IPS-20b (cell line): ENCODE measurements at regions not wholly inside any gene's neighbourhood (a gene's known extent, or its start where the extent isn't known, plus 50 kb on each side); places are given as distances from the start of the nearest gene placed in this dataset.
"Not testable (repeated sequence)": the region's sequence is repeated elsewhere in the genome, so short reads cannot be mapped to it uniquely, and the experiment has no call there.

Experiments
- H3K27ac ChIP-seq: one replicate; pipeline ENCODE4 v1.5.1; 2013; ENCODE audit warnings: low read length
- H3K27me3 ChIP-seq: 2 replicates; pipeline ENCODE4 v1.6.1; 2013; ENCODE audit warnings: mild to moderate bottlenecking, low read length, inconsistent platforms; ENCODE audit not compliant: insufficient read depth
- H3K36me3 ChIP-seq: 2 replicates; pipeline ENCODE4 v1.6.1; 2013; ENCODE audit warnings: low read depth, mild to moderate bottlenecking, inconsistent platforms, low read length, moderate library complexity; ENCODE audit not compliant: insufficient read depth
- H3K4me1 ChIP-seq: 2 replicates; pipeline ENCODE4 v1.6.1; 2013; ENCODE audit warnings: mild to moderate bottlenecking, control low read depth, inconsistent platforms, low read length, moderate library complexity; ENCODE audit not compliant: insufficient read depth
- H3K4me3 ChIP-seq: 2 replicates; pipeline ENCODE4 v1.5.1; 2013; ENCODE audit warnings: mild to moderate bottlenecking, low read length, inconsistent platforms
- H3K9ac ChIP-seq: 2 replicates; pipeline ENCODE4 v1.6.1; 2013; ENCODE audit warnings: low read depth, mild to moderate bottlenecking, inconsistent platforms, low read length, moderate library complexity
- H3K9me3 ChIP-seq: 2 replicates; pipeline ENCODE4 v1.6.1; 2013; ENCODE audit warnings: mild to moderate bottlenecking, low read depth, low read length, inconsistent platforms; ENCODE audit not compliant: insufficient read depth

GRCh38 chr15:53160092-53160704, 370.1 kb upstream of the ONECUT1 start:
- Histone ChIP-seq H3K27me3 (no peaks in the 10 kb centered on the region), H3K27ac (no peak overlapping the region), H3K4me1 (no peaks in the 10 kb centered on the region), H3K9ac (no peak overlapping the region), H3K36me3 (no peaks in the 10 kb centered on the region), H3K4me3 (no peak overlapping the region), H3K9me3 (no peaks in the 10 kb centered on the region)

GRCh38 chr15:53159458-53159857, 369.3 kb upstream of the ONECUT1 start:
- no peaks in the 10 kb centered on the region for H3K27me3 ChIP-seq
- H3K4me3 ChIP-seq = no peak overlapping the region
- no peaks in the 10 kb centered on the region for H3K9me3 ChIP-seq
- no peak overlapping the region for H3K9ac ChIP-seq
- no peaks in the 10 kb centered on the region for H3K4me1 ChIP-seq
- no peaks in the 10 kb centered on the region for H3K36me3 ChIP-seq
- H3K27ac ChIP-seq = no peak overlapping the region

- no peak overlapping the region for H3K27ac ChIP-seq
- no peak overlapping the region for H3K9ac ChIP-seq
- no peaks in the 10 kb centered on the region for H3K36me3 ChIP-seq
- no peaks in the 10 kb centered on the region for H3K4me1 ChIP-seq
- no peaks in the 10 kb centered on the region for H3K9me3 ChIP-seq
- H3K27me3 ChIP-seq = no peaks in the 10 kb centered on the region
- no peak overlapping the region for H3K4me3 ChIP-seq
These were observed 368.9 kb upstream of the ONECUT1 start for GRCh38 chr15:53158995-53159394.

GRCh38 chr15:53133255-53133850, 343.2 kb upstream of the ONECUT1 start:
- H3K9ac ChIP-seq = no peak overlapping the region
- no peaks in the 10 kb centered on the region for H3K9me3 ChIP-seq
- no peaks in the 10 kb centered on the region for H3K36me3 ChIP-seq
- H3K27me3 ChIP-seq = no peaks in the 10 kb centered on the region
- no peak overlapping the region for H3K27ac ChIP-seq
- no peak overlapping the region for H3K4me3 ChIP-seq
- peaks cover 6% of the 10 kb centered on the region; the same call in 1 of the 2 replicates for H3K4me1 ChIP-seq

GRCh38 chr15:53130943-53131342, 340.8 kb upstream of the ONECUT1 start:
- Histone ChIP-seq H3K27ac (no peak overlapping the region), H3K36me3 (no peaks in the 10 kb centered on the region), H3K27me3 (no peaks in the 10 kb centered on the region), H3K9me3 (no peaks in the 10 kb centered on the region), H3K4me1 (peaks cover 6% of the 10 kb centered on the region; the same call in 1 of the 2 replicates), H3K4me3 (no peak overlapping the region), H3K9ac (no peak overlapping the region)

GRCh38 chr15:53129121-53129904, 339.2 kb upstream of the ONECUT1 start:
- no peak overlapping the region for H3K4me3 ChIP-seq
- H3K9me3 ChIP-seq = no peaks in the 10 kb centered on the region
- H3K27ac ChIP-seq = no peak overlapping the region
- H3K4me1 ChIP-seq = peaks cover 6% of the 10 kb centered on the region; the same call in 1 of the 2 replicates
- H3K9ac ChIP-seq = no peak overlapping the region
- no peaks in the 10 kb centered on the region for H3K36me3 ChIP-seq
- H3K27me3 ChIP-seq = no peaks in the 10 kb centered on the region

GRCh38 chr15:53128652-53129051, 338.5 kb upstream of the ONECUT1 start:
- Histone ChIP-seq H3K4me1 (peaks cover 6% of the 10 kb centered on the region; the same call in 1 of the 2 replicates), H3K27me3 (no peaks in the 10 kb centered on the region), H3K4me3 (no peak overlapping the region), H3K36me3 (no peaks in the 10 kb centered on the region), H3K27ac (no peak overlapping the region), H3K9me3 (no peaks in the 10 kb centered on the region), H3K9ac (no peak overlapping the region)

- no peak overlapping the region for H3K9ac ChIP-seq
- H3K4me1 ChIP-seq = peaks cover 6% of the 10 kb centered on the region; the same call in 1 of the 2 replicates
- H3K27me3 ChIP-seq = no peaks in the 10 kb centered on the region
- H3K4me3 ChIP-seq = no peak overlapping the region
- H3K27ac ChIP-seq = no peak overlapping the region
- no peaks in the 10 kb centered on the region for H3K36me3 ChIP-seq
- no peaks in the 10 kb centered on the region for H3K9me3 ChIP-seq
These were observed 336.0 kb upstream of the ONECUT1 start for GRCh38 chr15:53126144-53126543.

GRCh38 chr15:53122818-53123217, 332.7 kb upstream of the ONECUT1 start:
- H3K36me3 ChIP-seq = no peaks in the 10 kb centered on the region
- H3K9ac ChIP-seq = no peak overlapping the region
- no peaks in the 10 kb centered on the region for H3K9me3 ChIP-seq

GRCh38 chr15:53116915-53117314, 326.8 kb upstream of the ONECUT1 start:
- H3K4me1 ChIP-seq, H3K27ac ChIP-seq, H3K9ac ChIP-seq, H3K4me3 ChIP-seq, H3K36me3 ChIP-seq, H3K27me3 ChIP-seq, H3K9me3 ChIP-seq: not testable (repeated sequence)

More at GRCh38 chr15:53122818-53123217, 332.7 kb upstream of the ONECUT1 start:
- no peaks in the 10 kb centered on the region for H3K27me3 ChIP-seq
- H3K4me3 ChIP-seq = no peak overlapping the region
- H3K4me1 ChIP-seq = no peaks in the 10 kb centered on the region
- H3K27ac ChIP-seq = no peak overlapping the region

GRCh38 chr15:53116169-53116568, 326.0 kb upstream of the ONECUT1 start:
- no peaks in the 10 kb centered on the region for H3K9me3 ChIP-seq

GRCh38 chr15:53115563-53115962, 325.4 kb upstream of the ONECUT1 start:
- peaks cover 16% of the 10 kb centered on the region; the same call in 1 of the 2 replicates for H3K4me1 ChIP-seq
- no peaks in the 10 kb centered on the region for H3K36me3 ChIP-seq
- no peak overlapping the region for H3K27ac ChIP-seq
- H3K9ac ChIP-seq = no peak overlapping the region
- H3K4me3 ChIP-seq = no peak overlapping the region
- no peaks in the 10 kb centered on the region for H3K9me3 ChIP-seq
- H3K27me3 ChIP-seq = no peaks in the 10 kb centered on the region

More at GRCh38 chr15:53116169-53116568, 326.0 kb upstream of the ONECUT1 start:
- Histone ChIP-seq H3K27ac (no peak overlapping the region), H3K27me3 (no peaks in the 10 kb centered on the region), H3K4me3 (no peak overlapping the region), H3K36me3 (no peaks in the 10 kb centered on the region), H3K4me1 (peaks cover 10% of the 10 kb centered on the region; the same call in 1 of the 2 replicates), H3K9ac (no peak overlapping the region)
